Liver (tissue), 8 donors: ENCODE measurements at regions not wholly inside any gene's neighbourhood (a gene's known extent, or its start where the extent isn't known, plus 50 kb on each side); places are given as distances from the start of the nearest gene placed in this dataset.

Experiments
- DNase-seq: peaks from one replicate; pipeline ENCODE4 v3.0.0-alpha.2; 2017; ENCODE audit warnings: low spot score
- H3K27ac ChIP-seq, 2 donors: one replicate each; pipeline ENCODE4 v1.7.0; 2013; ENCODE audit warnings: inconsistent platforms in 2 of 2, low read length in 2 of 2, control low read depth in 1 of 2, low read depth in 1 of 2, mild to moderate bottlenecking in 1 of 2
- H3K27me3 ChIP-seq, 4 donors: one replicate each; pipeline versions ENCODE4 v1.6.1 to v1.7.0; 2013; ENCODE audit warnings: low read length in 3 of 4, inconsistent platforms in 1 of 4, mild to moderate bottlenecking in 1 of 4, moderate library complexity in 1 of 4; ENCODE audit not compliant: control insufficient read depth in 4 of 4, insufficient read depth in 4 of 4
- H3K36me3 ChIP-seq, 4 donors: one replicate each; pipeline versions ENCODE4 v1.6.1 to v1.7.0; 2013; ENCODE audit warnings: low read length in 3 of 4, mild to moderate bottlenecking in 3 of 4, low read depth in 1 of 4, moderate library complexity in 1 of 4; ENCODE audit not compliant: control insufficient read depth in 4 of 4, insufficient read depth in 3 of 4
- H3K4me1 ChIP-seq, 4 donors: one replicate each; pipeline versions ENCODE4 v1.6.1 to v1.7.0; 2013; ENCODE audit warnings: low read length in 3 of 4, mild to moderate bottlenecking in 3 of 4, moderate library complexity in 1 of 4; ENCODE audit not compliant: control insufficient read depth in 4 of 4, insufficient read depth in 4 of 4
- H3K4me3 ChIP-seq, 3 donors: one replicate each; pipeline versions ENCODE4 v1.6.1 to v1.7.0; 2013; ENCODE audit warnings: low read length in 3 of 3, control low read depth in 1 of 3, low read depth in 1 of 3, mild to moderate bottlenecking in 1 of 3
- H3K9ac ChIP-seq, 2 donors: one replicate each; pipeline ENCODE4 v1.7.0; 2013; ENCODE audit warnings: low read length in 2 of 2, mild to moderate bottlenecking in 2 of 2, moderate library complexity in 2 of 2, control low read depth in 1 of 2, low read depth in 1 of 2
- H3K9me3 ChIP-seq, 4 donors: one replicate each; pipeline versions ENCODE4 v1.6.1 to v1.7.0; 2013; ENCODE audit warnings: low read length in 3 of 4; ENCODE audit not compliant: control insufficient read depth in 4 of 4
- CTCF ChIP-seq: fragments of 150-350 bp; IDR thresholded peaks from 2 replicates; pipeline ENCODE4 v1.5.1; 2017; ENCODE audit warnings: improper control_type of control experiment, low read depth, low read length; ENCODE audit not compliant: missing input control
- EGR1 ChIP-seq, 2 donors: IDR thresholded peaks; 2 replicates each; pipeline ENCODE4 v1.6.1; 2016 to 2018; ENCODE audit warnings: antibody characterized with exemption in 2 of 2, low read depth in 2 of 2
- FOXA1 ChIP-seq: IDR thresholded peaks from 2 replicates; pipeline ENCODE4 v1.6.1; 2016; ENCODE audit warnings: antibody characterized with exemption
- FOXA2 ChIP-seq: IDR thresholded peaks from 2 replicates; pipeline ENCODE4 v1.6.1; 2016; ENCODE audit warnings: antibody characterized with exemption
- GABPA ChIP-seq, 2 donors: IDR thresholded peaks in 1 of 2; conservative IDR thresholded peaks in 1 of 2; 2 replicates each; pipeline ENCODE4 v1.6.1; 2016; ENCODE audit warnings: antibody characterized with exemption in 2 of 2, mild to moderate bottlenecking in 1 of 2, moderate library complexity in 1 of 2
- HNF4A ChIP-seq, 2 donors: conservative IDR thresholded peaks; 2 replicates each; pipeline ENCODE4 v1.6.1; 2016; ENCODE audit warnings: antibody characterized with exemption in 2 of 2, mild to moderate bottlenecking in 2 of 2
- HNF4G ChIP-seq: IDR thresholded peaks from 2 replicates; pipeline ENCODE4 v1.6.1; 2016; ENCODE audit warnings: antibody characterized with exemption
- JUND ChIP-seq, 2 donors: IDR thresholded peaks; 2 replicates each; pipeline ENCODE4 v1.6.1; 2016; ENCODE audit warnings: antibody characterized with exemption in 2 of 2
- NR2F2 ChIP-seq: IDR thresholded peaks from 2 replicates; pipeline ENCODE4 v1.6.1; 2016; ENCODE audit warnings: antibody characterized with exemption
- RAD21 ChIP-seq, 2 donors: IDR thresholded peaks; 2 replicates each; pipeline ENCODE4 v1.6.1; 2016; ENCODE audit warnings: antibody characterized with exemption in 2 of 2, mild to moderate bottlenecking in 2 of 2
- RXRA ChIP-seq, 2 donors: IDR thresholded peaks; 2 replicates each; pipeline ENCODE4 v1.6.1; 2017 to 2018; ENCODE audit warnings: antibody characterized with exemption in 2 of 2, mild to moderate bottlenecking in 1 of 2
- SP1 ChIP-seq: IDR thresholded peaks from 2 replicates; pipeline ENCODE4 v1.6.1; 2018; ENCODE audit warnings: antibody characterized with exemption, mild to moderate bottlenecking
- TAF1 ChIP-seq: conservative IDR thresholded peaks from 2 replicates; pipeline ENCODE4 v1.6.1; 2016; ENCODE audit warnings: antibody characterized with exemption, mild to moderate bottlenecking
- YY1 ChIP-seq: IDR thresholded peaks from 2 replicates; pipeline ENCODE4 v1.6.1; 2016; ENCODE audit warnings: antibody characterized with exemption, mild to moderate bottlenecking
- WGBS: extraction: QIAGEN DNeasy Blood & Tissue Kit; methylation state at CpG from one replicate; pipeline ENCODE4 v1.1.7; 2013; 5-methylcytosine and 5-hydroxymethylcytosine counted together
- TF ChIP-seq, protein P1 (sequence below): IDR thresholded peaks from 2 replicates; pipeline ENCODE4 v1.6.1; 2016; ENCODE audit warnings: antibody characterized with exemption
- TF ChIP-seq, protein P2 (sequence below): IDR thresholded peaks from 2 replicates; pipeline ENCODE4 v1.6.1; 2016; ENCODE audit warnings: antibody characterized with exemption, mild to moderate bottlenecking
- TF ChIP-seq, protein P3 (sequence below): IDR thresholded peaks from 2 replicates; pipeline ENCODE4 v1.6.1; 2016; ENCODE audit warnings: antibody characterized with exemption
- TF ChIP-seq, protein P4 (sequence below): IDR thresholded peaks from 2 replicates; pipeline ENCODE4 v1.6.1; 2016; ENCODE audit warnings: antibody characterized with exemption
- donor health status: healthy.
- donor health status: healthy.
- donor health status: healthy.
- donor health status: healthy.
- donor health status: healthy.

- H3K4me1 ChIP-seq: no peaks in the 10 kb centered on the region
- TF ChIP-seq TAF1 (peak; percentile 27), SP1 (no peak)
- TF ChIP-seq, protein P1, sequence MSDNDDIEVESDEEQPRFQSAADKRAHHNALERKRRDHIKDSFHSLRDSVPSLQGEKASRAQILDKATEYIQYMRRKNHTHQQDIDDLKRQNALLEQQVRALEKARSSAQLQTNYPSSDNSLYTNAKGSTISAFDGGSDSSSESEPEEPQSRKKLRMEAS: no peak
- no peaks in the 10 kb centered on the region for H3K9me3 ChIP-seq
- no peaks in the 10 kb centered on the region for H3K36me3 ChIP-seq
- no peaks in the 10 kb centered on the region for H3K27me3 ChIP-seq
- 70% methylated on average over 13 of the region's 13 CpGs for WGBS
- H3K27ac ChIP-seq: no peak overlapping the region
- no peak for DNase-seq
- no peak overlapping the region for H3K9ac ChIP-seq
- no peak overlapping the region for H3K4me3 ChIP-seq
These were observed 236.1 kb upstream of the PLEKHG7 start for GRCh38 chr12:92466391-92467305.

DNA sequence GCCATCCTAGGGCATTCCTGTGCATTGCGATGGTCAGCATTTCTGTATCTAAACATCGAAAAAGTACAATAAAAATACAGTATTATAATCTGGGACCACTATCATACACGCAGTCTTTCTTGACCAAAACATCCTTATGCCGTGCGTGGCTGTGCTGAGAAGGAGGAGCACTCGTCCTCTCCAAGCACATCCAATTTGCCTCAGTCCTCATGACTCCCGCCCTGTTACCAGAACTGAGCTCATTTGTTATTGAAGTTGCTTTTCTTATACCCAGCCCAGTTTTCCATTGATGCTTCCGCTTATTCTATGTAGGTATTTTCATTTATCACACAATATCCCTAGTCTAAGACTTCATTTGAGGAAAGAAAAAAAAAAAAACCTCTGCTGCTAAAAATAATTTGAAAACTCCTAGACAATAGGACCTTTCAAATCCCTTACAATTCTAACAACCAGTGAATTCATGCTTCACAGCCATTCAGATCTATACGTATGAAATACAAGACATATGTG is 236.9 kb upstream of the PLEKHG7 start:
- Histone ChIP-seq H3K9me3 (no peaks in the 10 kb centered on the region), H3K27me3 (no peaks in the 10 kb centered on the region), H3K9ac (no peak overlapping the region), H3K4me3 (no peak overlapping the region), H3K27ac (no peak overlapping the region), H3K4me1 (no peaks in the 10 kb centered on the region), H3K36me3 (no peaks in the 10 kb centered on the region)
- TF ChIP-seq NR2F2: no peak
- TF ChIP-seq, protein P2, sequence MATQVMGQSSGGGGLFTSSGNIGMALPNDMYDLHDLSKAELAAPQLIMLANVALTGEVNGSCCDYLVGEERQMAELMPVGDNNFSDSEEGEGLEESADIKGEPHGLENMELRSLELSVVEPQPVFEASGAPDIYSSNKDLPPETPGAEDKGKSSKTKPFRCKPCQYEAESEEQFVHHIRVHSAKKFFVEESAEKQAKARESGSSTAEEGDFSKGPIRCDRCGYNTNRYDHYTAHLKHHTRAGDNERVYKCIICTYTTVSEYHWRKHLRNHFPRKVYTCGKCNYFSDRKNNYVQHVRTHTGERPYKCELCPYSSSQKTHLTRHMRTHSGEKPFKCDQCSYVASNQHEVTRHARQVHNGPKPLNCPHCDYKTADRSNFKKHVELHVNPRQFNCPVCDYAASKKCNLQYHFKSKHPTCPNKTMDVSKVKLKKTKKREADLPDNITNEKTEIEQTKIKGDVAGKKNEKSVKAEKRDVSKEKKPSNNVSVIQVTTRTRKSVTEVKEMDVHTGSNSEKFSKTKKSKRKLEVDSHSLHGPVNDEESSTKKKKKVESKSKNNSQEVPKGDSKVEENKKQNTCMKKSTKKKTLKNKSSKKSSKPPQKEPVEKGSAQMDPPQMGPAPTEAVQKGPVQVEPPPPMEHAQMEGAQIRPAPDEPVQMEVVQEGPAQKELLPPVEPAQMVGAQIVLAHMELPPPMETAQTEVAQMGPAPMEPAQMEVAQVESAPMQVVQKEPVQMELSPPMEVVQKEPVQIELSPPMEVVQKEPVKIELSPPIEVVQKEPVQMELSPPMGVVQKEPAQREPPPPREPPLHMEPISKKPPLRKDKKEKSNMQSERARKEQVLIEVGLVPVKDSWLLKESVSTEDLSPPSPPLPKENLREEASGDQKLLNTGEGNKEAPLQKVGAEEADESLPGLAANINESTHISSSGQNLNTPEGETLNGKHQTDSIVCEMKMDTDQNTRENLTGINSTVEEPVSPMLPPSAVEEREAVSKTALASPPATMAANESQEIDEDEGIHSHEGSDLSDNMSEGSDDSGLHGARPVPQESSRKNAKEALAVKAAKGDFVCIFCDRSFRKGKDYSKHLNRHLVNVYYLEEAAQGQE: no peak
- TF ChIP-seq YY1: no peak
- no peak for TF ChIP-seq JUND (IDR thresholded peaks at IDR 0.05)
- TF ChIP-seq, protein P1: no peak
- no peak for TF ChIP-seq FOXA1
- TF ChIP-seq EGR1 (IDR thresholded peaks at IDR 0.05; ENCODE audit: low read depth in 2 of 2): no peak
- TF ChIP-seq CTCF: no peak
- TF ChIP-seq RAD21 (IDR thresholded peaks at IDR 0.05): no peak
- TF ChIP-seq SP1: no peak
- no peak for TF ChIP-seq FOXA2
- TF ChIP-seq, protein P3, sequence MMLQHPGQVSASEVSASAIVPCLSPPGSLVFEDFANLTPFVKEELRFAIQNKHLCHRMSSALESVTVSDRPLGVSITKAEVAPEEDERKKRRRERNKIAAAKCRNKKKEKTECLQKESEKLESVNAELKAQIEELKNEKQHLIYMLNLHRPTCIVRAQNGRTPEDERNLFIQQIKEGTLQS: no peak
- TF ChIP-seq, protein P4, sequence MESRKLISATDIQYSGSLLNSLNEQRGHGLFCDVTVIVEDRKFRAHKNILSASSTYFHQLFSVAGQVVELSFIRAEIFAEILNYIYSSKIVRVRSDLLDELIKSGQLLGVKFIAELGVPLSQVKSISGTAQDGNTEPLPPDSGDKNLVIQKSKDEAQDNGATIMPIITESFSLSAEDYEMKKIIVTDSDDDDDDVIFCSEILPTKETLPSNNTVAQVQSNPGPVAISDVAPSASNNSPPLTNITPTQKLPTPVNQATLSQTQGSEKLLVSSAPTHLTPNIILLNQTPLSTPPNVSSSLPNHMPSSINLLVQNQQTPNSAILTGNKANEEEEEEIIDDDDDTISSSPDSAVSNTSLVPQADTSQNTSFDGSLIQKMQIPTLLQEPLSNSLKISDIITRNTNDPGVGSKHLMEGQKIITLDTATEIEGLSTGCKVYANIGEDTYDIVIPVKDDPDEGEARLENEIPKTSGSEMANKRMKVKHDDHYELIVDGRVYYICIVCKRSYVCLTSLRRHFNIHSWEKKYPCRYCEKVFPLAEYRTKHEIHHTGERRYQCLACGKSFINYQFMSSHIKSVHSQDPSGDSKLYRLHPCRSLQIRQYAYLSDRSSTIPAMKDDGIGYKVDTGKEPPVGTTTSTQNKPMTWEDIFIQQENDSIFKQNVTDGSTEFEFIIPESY: no peak
- no peak for TF ChIP-seq GABPA (IDR thresholded peaks at IDR 0.05 in 1 of 2, conservative IDR thresholded peaks at IDR 0.05 in 1 of 2)
- TF ChIP-seq HNF4G: no peak
- no peak for TF ChIP-seq RXRA (IDR thresholded peaks at IDR 0.05)
- no peak for TF ChIP-seq TAF1
- no peak for TF ChIP-seq HNF4A (conservative IDR thresholded peaks at IDR 0.05)
- WGBS: 90% methylated on average over 9 of the region's 9 CpGs
- no peak for DNase-seq
